ENCODE measurements at regions not wholly inside any gene's neighbourhood (a gene's known extent, or its start where the extent isn't known, plus 50 kb on each side); places are given as distances from the start of the nearest gene placed in this dataset.

DNA sequence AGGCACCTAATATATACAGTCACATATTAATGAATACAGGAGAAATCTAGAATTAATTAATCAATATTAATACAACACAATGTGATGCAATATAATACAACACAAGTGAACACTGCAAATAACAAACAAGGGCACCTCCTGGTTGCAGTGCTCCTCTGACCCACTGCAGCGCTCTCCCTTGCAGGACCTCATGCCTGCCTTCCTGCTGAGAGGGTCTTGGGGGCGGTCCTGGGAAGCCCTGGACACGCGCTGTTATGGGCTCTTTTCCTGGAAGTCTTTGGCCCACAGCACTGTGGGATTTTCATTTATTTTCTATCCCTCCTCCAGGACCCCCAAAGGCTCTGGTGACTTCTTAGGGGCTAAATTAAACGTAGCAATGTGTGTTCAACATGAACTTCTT lies 485.8 kb downstream of the IRX1 start:
- TF ChIP-seq CTCF (IDR thresholded peaks at IDR 0.05; ENCODE audit: control insufficient read depth, insufficient read depth, low read depth, low read length, missing control alignments), result no peak
- DNase-seq (ENCODE audit: low read depth), result no peak
- H3K4me3 ChIP-seq (ENCODE audit: control insufficient read depth, low read depth, low read length), result no peak overlapping the region

DNA sequence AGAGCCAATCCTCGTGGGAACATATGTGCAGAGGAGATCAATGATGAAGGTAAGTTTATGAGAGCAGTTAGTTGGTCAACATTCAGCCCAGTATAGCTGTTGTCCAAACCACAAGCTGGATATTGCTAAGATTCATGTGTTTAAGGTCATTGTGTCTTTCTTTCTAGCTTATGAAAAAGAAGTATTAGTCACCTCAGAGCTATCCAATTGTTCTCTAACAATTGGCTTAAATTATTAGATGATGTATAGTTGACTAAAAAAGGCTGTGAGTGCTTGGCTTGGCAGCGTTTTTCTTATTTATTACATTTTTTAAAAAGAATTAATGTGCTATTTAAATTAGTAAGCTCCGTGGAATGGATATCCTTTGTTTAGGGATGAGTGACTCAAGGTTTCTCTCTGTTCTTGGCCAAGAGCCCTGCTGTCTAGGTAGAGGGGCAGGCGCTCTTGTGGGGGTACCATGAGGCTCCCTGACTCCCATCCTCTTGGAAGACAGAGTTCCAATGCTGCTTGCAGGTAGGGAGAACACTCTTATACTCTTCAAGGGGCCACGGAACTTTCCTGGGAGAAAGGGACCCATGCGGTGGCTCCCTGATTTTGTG lies 487.4 kb downstream of the IRX1 start:
- TF ChIP-seq CTCF (IDR thresholded peaks at IDR 0.05; ENCODE audit: control insufficient read depth, insufficient read depth, low read depth, low read length, missing control alignments), result no peak
- H3K4me3 ChIP-seq (ENCODE audit: control insufficient read depth, low read depth, low read length), result no peak overlapping the region
- DNase-seq (ENCODE audit: low read depth), result no peak

GRCh38 chr5:4083591-4084337 lies 488.1 kb downstream of the IRX1 start:
- no peak for DNase-seq (ENCODE audit: low read depth)
- TF ChIP-seq CTCF (IDR thresholded peaks at IDR 0.05; ENCODE audit: control insufficient read depth, insufficient read depth, low read depth, low read length, missing control alignments), result no peak

DNA sequence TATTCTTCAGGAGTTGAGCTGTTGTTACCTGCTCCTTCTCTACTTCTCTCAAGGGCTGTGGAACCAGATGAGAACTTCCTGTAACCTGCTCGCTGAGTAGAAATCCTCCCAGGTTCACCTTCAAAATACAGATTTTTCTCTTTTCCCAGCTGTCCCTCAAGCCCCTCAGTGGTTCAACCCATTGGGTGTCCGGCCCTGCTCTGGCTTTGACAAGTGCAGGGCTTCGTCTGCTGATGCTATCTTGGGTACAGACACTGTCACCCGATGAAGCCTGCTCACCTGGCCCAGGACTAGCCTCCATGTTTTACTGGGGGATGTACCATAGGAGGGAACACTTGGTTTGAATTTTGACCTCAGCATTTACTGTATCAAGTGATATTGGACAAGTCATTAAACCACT lies 490.4 kb downstream of the IRX1 start:
- no peak overlapping the region for H3K4me3 ChIP-seq (ENCODE audit: control insufficient read depth, low read depth, low read length)
- DNase-seq (ENCODE audit: low read depth), result no peak
- no peak for TF ChIP-seq CTCF (IDR thresholded peaks at IDR 0.05; ENCODE audit: control insufficient read depth, insufficient read depth, low read depth, low read length, missing control alignments)

More at GRCh38 chr5:4083591-4084337, 488.1 kb downstream of the IRX1 start:
- H3K4me3 ChIP-seq (ENCODE audit: control insufficient read depth, low read depth, low read length), result no peak overlapping the region

DNA sequence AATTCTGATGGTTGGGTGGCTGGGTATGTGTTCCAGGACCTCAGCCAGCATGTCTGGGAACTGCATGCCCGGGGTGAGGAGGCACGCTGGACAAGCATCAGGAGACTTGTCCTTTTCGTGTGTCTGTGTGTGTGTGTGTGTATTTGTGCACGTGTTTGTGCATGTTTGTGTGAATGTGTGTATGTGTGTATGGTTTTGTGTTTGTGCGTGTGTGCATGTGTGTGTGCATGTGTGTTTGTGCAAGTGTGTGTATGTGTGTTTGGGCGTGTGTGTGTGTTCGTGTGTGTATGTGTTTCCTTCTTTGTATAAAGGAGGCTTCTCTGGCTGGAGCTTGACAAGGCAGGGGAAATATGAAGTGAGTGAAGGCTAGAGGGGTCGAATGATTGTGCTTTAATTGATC lies 491.5 kb downstream of the IRX1 start:
- TF ChIP-seq CTCF (IDR thresholded peaks at IDR 0.05; ENCODE audit: control insufficient read depth, insufficient read depth, low read depth, low read length, missing control alignments), result no peak
- no peak for DNase-seq (ENCODE audit: low read depth)
- no peak overlapping the region for H3K4me3 ChIP-seq (ENCODE audit: control insufficient read depth, low read depth, low read length)

DNA sequence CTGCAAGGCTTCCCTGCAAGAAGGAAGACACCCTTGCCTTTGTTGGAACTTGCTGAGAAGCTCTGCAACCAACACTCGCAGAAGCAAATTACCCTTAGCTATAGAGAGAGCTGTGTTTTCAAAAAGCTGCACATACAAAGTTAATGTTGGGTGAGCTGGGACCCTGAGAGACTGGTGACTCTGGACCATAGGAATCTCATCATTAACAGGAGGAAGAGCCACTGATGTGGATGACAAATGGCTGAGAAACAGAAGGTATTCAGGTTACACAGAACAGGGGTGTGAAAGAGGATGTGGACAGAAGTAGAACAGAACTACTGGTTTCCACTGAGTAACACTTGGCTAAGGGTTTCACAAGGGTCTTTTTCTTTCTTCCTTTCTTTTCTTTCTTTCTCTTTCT lies 493.5 kb downstream of the IRX1 start:
- DNase-seq (ENCODE audit: low read depth), result no peak
- no peak overlapping the region for H3K4me3 ChIP-seq (ENCODE audit: control insufficient read depth, low read depth, low read length)
- no peak for TF ChIP-seq CTCF (IDR thresholded peaks at IDR 0.05; ENCODE audit: control insufficient read depth, insufficient read depth, low read depth, low read length, missing control alignments)

Measured in AG09309 (cell line).